ENCODE measurements at regions not wholly inside any gene's neighbourhood (a gene's known extent, or its start where the extent isn't known, plus 50 kb on each side); places are given as distances from the start of the nearest gene placed in this dataset.

- no peak for DNase-seq (ENCODE audit: low spot score)
- Histone ChIP-seq H3K4me3 (no peak overlapping the region), H3K27ac (peak overlapping the region; percentile 32 to 77)
- no peak for TF ChIP-seq CTCF (IDR thresholded peaks at IDR 0.05)
Measured at GRCh38 chr7:104963991-104964385, 50.0 kb upstream of the KMT2E start.
